HUES48 (cell line): ENCODE measurements at regions not wholly inside any gene's neighbourhood (a gene's known extent, or its start where the extent isn't known, plus 50 kb on each side); places are given as distances from the start of the nearest gene placed in this dataset.

ENCODE experiments used
- H3K27ac ChIP-seq: one replicate; pipeline ENCODE4 v1.7.0; 2013; ENCODE audit warnings: low read depth, low read length, inconsistent platforms
- H3K27me3 ChIP-seq: 2 replicates; pipeline ENCODE4 v1.6.1; 2013; ENCODE audit warnings: mild to moderate bottlenecking, low read length; ENCODE audit not compliant: control insufficient read depth, insufficient read depth
- H3K36me3 ChIP-seq: 2 replicates; pipeline ENCODE4 v1.6.1; 2013; ENCODE audit warnings: low read length; ENCODE audit not compliant: control insufficient read depth, insufficient read depth
- H3K4me1 ChIP-seq: 2 replicates; pipeline ENCODE4 v1.6.1; 2013; ENCODE audit warnings: mild to moderate bottlenecking, low read length; ENCODE audit not compliant: control insufficient read depth, insufficient read depth
- H3K4me3 ChIP-seq: 2 replicates; pipeline ENCODE4 v1.5.1; 2013; ENCODE audit warnings: mild to moderate bottlenecking, low read depth, low read length
- H3K9ac ChIP-seq: 2 replicates; pipeline ENCODE4 v1.6.1; 2013; ENCODE audit warnings: mild to moderate bottlenecking, low read depth, low read length, moderate library complexity
- H3K9me3 ChIP-seq: 2 replicates; pipeline ENCODE4 v1.6.1; 2013; ENCODE audit warnings: low read length; ENCODE audit not compliant: control insufficient read depth, insufficient read depth

DNA sequence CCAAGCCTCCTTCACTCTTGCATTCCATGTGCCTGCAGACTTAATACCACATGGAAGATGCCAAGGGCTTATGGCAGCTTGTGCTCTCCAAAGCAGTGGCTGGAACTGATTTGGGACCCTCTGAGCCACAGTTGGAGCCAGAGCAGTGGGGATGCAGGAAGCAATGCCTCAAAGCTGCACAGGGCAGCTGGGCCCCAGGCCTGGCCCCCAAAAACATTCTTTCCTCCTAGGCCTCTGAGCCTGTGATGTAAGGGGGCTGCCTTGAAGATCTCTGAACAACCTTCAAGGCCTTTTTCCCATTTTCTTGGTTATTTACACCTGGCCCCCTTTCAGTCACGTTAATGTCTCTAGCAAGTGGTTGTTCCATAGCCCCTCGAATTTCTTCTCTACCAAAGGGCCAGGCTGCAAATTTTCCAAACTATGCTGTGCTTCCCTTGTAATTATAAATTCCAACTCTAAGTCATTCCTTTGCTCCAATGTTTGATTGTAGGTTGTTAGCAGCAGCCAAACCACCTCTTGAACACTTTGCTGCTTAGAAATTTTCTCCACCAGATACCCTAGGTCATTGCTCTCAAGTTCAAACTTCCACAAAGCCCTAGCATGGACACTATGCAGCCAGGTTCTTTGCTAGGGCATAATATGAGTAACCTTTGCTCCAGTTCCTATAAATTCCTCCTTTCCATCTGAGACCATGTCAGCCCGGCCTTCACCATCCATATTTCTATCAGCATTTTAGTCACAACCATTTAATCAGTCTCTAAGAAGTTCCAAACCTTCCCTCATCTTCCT lies 245.0 kb upstream of the RBBP8 start:
- H3K9ac ChIP-seq = no peak overlapping the region
- H3K9me3 ChIP-seq = peaks cover 14% of the 10 kb centered on the region
- no peak overlapping the region for H3K27ac ChIP-seq
- H3K27me3 ChIP-seq = no peaks in the 10 kb centered on the region
- H3K4me1 ChIP-seq = peaks cover 6% of the 10 kb centered on the region
- H3K36me3 ChIP-seq = no peaks in the 10 kb centered on the region
- H3K4me3 ChIP-seq = no peak overlapping the region

DNA sequence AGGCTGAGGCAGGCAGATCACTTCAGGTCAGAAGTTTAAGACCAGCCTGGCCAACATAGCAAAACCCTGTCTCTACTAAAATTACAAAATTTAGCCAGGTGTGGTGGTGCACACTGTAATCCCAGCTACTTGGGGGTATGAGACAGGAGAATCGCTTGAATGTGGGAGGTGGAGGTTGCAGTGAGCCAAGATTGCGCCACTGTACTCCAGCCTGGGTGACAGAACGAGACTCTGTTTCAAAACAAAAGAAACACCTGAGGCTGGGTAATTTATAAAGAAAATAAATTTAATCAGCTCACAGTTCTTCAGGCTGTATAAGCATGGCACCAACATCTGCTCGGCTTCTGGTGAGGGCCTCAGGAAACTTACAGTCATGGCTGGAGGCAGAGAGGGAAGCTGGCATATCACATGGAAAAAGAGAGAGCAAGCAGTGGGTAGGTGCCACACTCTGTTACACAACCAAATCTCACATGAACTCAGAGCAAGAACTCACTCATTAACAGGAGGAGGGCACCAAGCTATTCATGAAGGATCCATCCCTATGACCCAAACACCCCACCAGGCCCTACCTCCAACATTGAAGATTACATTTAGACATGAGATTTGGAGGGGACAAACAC lies 244.1 kb upstream of the RBBP8 start:
- Histone ChIP-seq H3K36me3 (no peaks in the 10 kb centered on the region), H3K27me3 (no peaks in the 10 kb centered on the region), H3K9me3 (peaks cover 14% of the 10 kb centered on the region), H3K4me1 (peaks cover 6% of the 10 kb centered on the region), H3K4me3 (no peak overlapping the region), H3K27ac (no peak overlapping the region), H3K9ac (no peak overlapping the region)

DNA sequence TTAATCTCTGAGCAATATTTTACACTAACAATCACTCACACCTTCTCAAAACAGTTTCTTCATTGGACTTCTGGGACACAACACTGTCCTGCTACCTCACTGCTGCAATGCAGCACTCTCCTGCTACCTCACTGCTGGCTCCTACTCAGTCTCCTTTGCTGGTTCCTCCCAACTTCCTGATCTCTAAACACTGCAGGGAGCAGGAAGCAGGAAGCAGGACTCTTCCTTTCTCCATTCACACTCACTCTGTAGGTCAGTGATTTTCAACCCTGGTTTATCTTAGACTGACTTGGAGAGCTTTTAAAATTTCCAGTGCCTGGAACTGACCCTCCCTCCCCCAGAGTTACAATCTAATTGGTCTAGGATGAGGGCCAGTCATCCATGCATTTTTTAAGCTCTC lies 243.4 kb upstream of the RBBP8 start:
- no peaks in the 10 kb centered on the region for H3K27me3 ChIP-seq
- peaks cover 6% of the 10 kb centered on the region for H3K4me1 ChIP-seq
- no peaks in the 10 kb centered on the region for H3K36me3 ChIP-seq
- no peak overlapping the region for H3K9ac ChIP-seq
- peaks cover 14% of the 10 kb centered on the region for H3K9me3 ChIP-seq
- H3K4me3 ChIP-seq = no peak overlapping the region
- no peak overlapping the region for H3K27ac ChIP-seq

DNA sequence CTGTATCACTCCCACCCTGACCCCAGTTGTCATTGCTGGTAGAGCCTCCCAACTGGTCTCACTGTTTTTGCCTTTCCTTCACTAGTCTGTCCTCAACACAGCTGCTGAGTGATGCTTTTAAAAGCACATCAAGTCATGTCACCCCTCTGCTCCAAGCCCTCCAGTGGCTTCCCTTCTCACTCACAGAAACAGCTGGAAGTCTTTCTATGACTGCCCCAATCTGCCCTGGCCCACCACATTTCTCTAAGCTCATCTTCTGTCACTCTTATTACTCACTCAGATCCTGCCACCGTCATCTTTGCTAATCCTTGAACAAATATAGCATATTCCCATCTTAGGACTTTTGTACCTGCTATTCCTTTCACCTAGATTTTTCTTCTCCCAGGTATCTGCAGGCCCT lies 242.6 kb upstream of the RBBP8 start:
- H3K9ac ChIP-seq = no peak overlapping the region
- H3K9me3 ChIP-seq = peaks cover 14% of the 10 kb centered on the region
- peaks cover 6% of the 10 kb centered on the region for H3K4me1 ChIP-seq
- H3K36me3 ChIP-seq = no peaks in the 10 kb centered on the region
- no peaks in the 10 kb centered on the region for H3K27me3 ChIP-seq
- H3K27ac ChIP-seq = no peak overlapping the region
- H3K4me3 ChIP-seq = no peak overlapping the region

DNA sequence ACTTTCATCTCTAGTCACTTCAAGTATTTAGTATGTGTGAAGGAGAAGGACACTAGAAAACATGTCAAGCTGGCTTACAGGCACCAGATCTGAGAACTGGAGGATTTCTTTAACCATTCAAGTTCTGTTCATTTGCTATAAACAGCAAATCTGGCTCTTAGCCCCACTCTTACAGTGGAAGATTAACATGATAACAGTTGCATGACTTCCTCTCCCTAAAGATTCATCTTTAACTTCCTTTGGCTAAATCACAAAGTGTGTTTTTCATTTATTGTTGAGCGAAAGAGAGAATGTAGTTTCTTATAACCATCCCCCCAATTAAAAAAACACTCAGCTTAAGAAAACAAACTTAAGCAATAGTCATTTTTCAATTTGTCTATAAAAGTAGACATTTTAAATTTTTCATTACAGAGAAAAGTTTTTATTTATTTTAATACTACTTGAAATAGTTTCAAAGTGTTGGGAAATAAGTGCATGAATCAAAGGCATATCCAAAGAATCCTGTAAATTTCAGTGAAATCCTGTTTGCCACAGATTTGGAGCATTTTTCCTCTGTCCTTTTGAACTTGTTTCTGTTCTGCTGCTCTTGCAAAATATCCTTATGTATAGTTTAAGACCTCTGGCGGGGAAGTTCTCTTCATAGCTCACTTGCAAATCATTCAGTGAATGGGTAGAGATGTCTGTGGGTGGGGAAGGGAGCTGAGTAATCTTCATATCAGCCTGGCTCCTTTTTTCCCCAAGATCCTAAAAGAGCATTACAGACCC lies 241.0 kb upstream of the RBBP8 start:
- H3K27ac ChIP-seq = no peak overlapping the region
- no peak overlapping the region for H3K4me3 ChIP-seq

DNA sequence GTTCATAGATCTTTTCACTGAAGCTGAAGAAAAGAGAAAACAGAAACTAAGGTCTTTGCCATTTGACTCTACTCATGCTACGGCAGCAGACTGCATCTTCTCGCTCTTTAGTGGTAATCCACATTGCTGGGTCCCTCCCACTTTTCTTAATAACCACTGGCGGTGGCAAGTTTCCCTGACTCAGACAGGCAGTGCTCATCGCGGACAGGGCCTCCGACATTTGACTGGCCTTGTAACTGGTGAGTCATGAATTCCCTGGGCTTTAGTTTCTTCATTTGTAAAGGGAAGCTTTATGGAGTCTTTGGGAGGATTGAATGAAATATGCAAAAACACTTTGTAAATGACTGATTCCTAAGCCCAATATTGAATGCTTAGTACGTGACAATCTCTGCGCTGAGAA lies 238.2 kb upstream of the RBBP8 start:
- peak overlapping the region; percentile 57 for H3K27ac ChIP-seq
- peaks cover 6% of the 10 kb centered on the region for H3K4me1 ChIP-seq
- H3K9me3 ChIP-seq = no peaks in the 10 kb centered on the region
- no peaks in the 10 kb centered on the region for H3K36me3 ChIP-seq
- H3K27me3 ChIP-seq = no peaks in the 10 kb centered on the region
- no peak overlapping the region for H3K4me3 ChIP-seq
- no peak overlapping the region for H3K9ac ChIP-seq

More for the DNA sequence above, 241.0 kb upstream of the RBBP8 start:
- H3K36me3 ChIP-seq = no peaks in the 10 kb centered on the region
- H3K9ac ChIP-seq = no peak overlapping the region
- peaks cover 6% of the 10 kb centered on the region for H3K4me1 ChIP-seq
- H3K27me3 ChIP-seq = no peaks in the 10 kb centered on the region
- H3K9me3 ChIP-seq = peaks cover 11% of the 10 kb centered on the region

DNA sequence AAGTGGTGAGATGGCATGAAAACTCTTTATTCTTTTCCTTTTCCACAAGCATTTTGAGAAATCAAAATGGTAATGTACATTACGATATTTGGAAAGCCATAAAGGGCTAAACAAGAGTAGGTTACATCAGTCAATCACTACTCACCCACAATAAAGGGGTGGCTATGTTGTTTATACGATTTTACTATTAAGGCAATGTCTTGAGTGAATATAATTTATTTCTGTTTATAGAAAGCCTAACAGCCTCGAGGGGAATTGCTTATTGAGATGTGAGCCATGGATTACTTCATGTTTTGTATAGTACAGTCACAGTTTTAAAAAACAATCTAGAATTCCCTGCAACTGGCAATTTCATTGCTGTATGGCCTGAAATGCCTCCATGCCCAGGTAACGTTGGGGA lies 237.5 kb upstream of the RBBP8 start:
- no peaks in the 10 kb centered on the region for H3K36me3 ChIP-seq
- H3K27me3 ChIP-seq = no peaks in the 10 kb centered on the region
- no peak overlapping the region for H3K4me3 ChIP-seq
- no peak overlapping the region for H3K27ac ChIP-seq
- H3K9ac ChIP-seq = no peak overlapping the region
- H3K4me1 ChIP-seq = peaks cover 6% of the 10 kb centered on the region
- no peaks in the 10 kb centered on the region for H3K9me3 ChIP-seq

DNA sequence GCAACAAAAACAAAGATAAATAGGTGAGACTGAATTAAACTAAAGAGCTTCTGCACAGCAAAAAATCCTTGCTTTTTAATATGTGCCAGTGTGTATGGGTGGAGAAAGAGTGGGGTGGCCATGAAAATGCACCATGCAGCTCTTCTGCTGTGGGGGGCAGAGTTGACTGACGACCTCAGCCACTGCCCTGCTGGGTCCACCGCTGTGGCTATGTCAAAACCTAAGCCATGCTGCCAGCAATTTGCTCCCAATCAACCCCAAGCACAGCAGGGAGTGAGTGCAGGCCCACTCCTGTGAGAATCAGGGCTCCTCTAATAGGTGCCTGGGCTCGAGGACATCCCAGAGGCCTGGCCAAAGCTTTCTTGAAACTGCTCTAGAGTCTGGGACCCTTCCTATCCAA lies 235.6 kb upstream of the RBBP8 start:
- Histone ChIP-seq H3K4me3 (no peak overlapping the region), H3K36me3 (no peaks in the 10 kb centered on the region), H3K27ac (no peak overlapping the region), H3K27me3 (no peaks in the 10 kb centered on the region), H3K9ac (no peak overlapping the region), H3K4me1 (no peaks in the 10 kb centered on the region; the same call in none of the 2 replicates), H3K9me3 (no peaks in the 10 kb centered on the region)

DNA sequence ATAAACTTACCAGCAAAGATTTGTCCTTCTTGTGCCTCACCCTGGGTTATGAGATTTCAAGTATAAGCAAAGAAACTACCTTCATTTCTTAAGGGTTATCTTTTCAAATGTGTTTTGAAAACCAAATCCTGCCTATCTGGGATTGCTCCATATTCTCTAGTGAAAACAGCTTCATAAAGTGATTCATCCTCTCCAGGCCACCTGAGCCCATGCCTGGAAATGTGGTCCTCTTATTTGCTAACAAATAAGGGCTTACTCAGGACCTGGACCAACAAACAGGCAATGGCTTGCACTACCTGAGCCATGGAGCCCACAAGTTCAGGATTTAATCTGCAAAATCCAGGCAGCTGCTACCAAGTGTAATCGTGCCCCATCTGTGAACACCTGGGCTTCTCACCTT lies 234.4 kb upstream of the RBBP8 start:
- H3K9ac ChIP-seq = no peak overlapping the region
- H3K36me3 ChIP-seq = no peaks in the 10 kb centered on the region
- no peaks in the 10 kb centered on the region for H3K9me3 ChIP-seq
- H3K27me3 ChIP-seq = no peaks in the 10 kb centered on the region
- H3K4me3 ChIP-seq = no peak overlapping the region
- no peak overlapping the region for H3K27ac ChIP-seq
- H3K4me1 ChIP-seq = no peaks in the 10 kb centered on the region; the same call in 1 of the 2 replicates

DNA sequence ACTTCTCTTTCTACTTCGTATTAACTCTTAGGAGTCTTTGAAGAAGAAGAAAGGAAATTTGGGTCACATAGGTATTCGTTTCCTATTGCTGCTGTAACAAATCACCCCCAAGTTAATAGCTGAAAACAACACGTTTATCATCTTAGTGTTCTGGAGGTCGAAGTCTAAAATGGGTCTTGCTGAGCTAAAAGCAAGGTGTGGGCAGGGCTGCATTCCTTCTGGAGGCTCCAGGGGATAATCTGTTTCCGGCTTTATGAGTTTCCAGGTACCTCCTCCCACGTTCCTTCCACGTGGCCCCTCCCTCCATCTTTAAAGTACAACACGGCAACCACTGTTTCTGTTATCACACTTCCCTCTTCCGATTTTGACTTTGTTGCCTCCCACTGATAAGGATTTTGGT lies 233.5 kb upstream of the RBBP8 start:
- Histone ChIP-seq H3K27me3 (no peaks in the 10 kb centered on the region), H3K9ac (no peak overlapping the region), H3K36me3 (no peaks in the 10 kb centered on the region), H3K9me3 (no peaks in the 10 kb centered on the region), H3K27ac (no peak overlapping the region), H3K4me3 (no peak overlapping the region), H3K4me1 (no peaks in the 10 kb centered on the region)

DNA sequence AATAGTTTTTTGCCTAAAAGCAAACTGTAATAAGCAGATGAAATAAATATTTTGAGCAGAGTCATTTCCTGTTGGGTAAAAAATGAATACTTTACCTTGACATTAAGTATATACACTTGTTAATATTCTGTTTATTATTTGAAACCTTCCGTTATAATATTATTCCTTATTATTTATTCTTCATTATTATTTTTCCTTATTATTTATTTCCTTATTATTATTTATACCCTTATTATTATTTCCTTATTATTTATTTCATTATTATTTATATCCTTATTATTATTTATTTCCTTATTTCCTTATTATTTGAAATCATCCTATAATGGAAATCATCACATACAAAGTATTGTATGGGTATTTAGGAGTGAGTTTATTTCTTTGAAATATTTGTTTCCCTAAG lies 232.2 kb upstream of the RBBP8 start:
- Histone ChIP-seq H3K36me3 (no peaks in the 10 kb centered on the region), H3K9ac (no peak overlapping the region), H3K4me1 (no peaks in the 10 kb centered on the region), H3K4me3 (no peak overlapping the region), H3K27ac (no peak overlapping the region), H3K9me3 (no peaks in the 10 kb centered on the region), H3K27me3 (no peaks in the 10 kb centered on the region)
